ENCODE measurements at regions not wholly inside any gene's neighbourhood (a gene's known extent, or its start where the extent isn't known, plus 50 kb on each side); places are given as distances from the start of the nearest gene placed in this dataset.

- Histone ChIP-seq H3K4me1 (no peaks in the 10 kb centered on the region), H3K27ac (no peak overlapping the region), H3K36me3 (no peaks in the 10 kb centered on the region), H3K27me3 (no peaks in the 10 kb centered on the region), H3K9me3 (no peaks in the 10 kb centered on the region), H3K4me3 (no peak overlapping the region)
- no peak for TF ChIP-seq POLR2A (IDR thresholded peaks at IDR 0.05)
- no peak for TF ChIP-seq EP300 (IDR thresholded peaks at IDR 0.05)
- TF ChIP-seq CTCF (IDR thresholded peaks at IDR 0.05), result no peak
- DNase-seq (ENCODE audit: low spot score in 2 of 2), result no peak
- WGBS, 2 donors, result 53 to 59% methylated on average over 1 of the region's 1 CpG
These were observed 172.9 kb upstream of the GLRA2 start for GRCh38 chrX:14356401-14356800.

- Histone ChIP-seq H3K27me3 (no peaks in the 10 kb centered on the region), H3K27ac (no peak overlapping the region), H3K4me3 (no peak overlapping the region), H3K9me3 (no peaks in the 10 kb centered on the region), H3K36me3 (no peaks in the 10 kb centered on the region), H3K4me1 (no peaks in the 10 kb centered on the region)
- DNase-seq (ENCODE audit: low spot score in 2 of 2), result no peak
- no peak for TF ChIP-seq CTCF (IDR thresholded peaks at IDR 0.05)
- no peak for TF ChIP-seq POLR2A (IDR thresholded peaks at IDR 0.05)
- no peak for TF ChIP-seq EP300 (IDR thresholded peaks at IDR 0.05)
These were observed 173.8 kb upstream of the GLRA2 start for GRCh38 chrX:14355556-14355955.

- Histone ChIP-seq H3K36me3 (no peaks in the 10 kb centered on the region), H3K9me3 (no peaks in the 10 kb centered on the region), H3K27ac (no peak overlapping the region), H3K4me1 (no peaks in the 10 kb centered on the region), H3K4me3 (no peak overlapping the region), H3K27me3 (no peaks in the 10 kb centered on the region)
- TF ChIP-seq EP300 (IDR thresholded peaks at IDR 0.05), result no peak
- no peak for DNase-seq (ENCODE audit: low spot score in 2 of 2)
- WGBS, 2 donors, result 41 to 49% methylated on average over 3 of the region's 3 CpGs
These were observed 174.8 kb upstream of the GLRA2 start for GRCh38 chrX:14354521-14354920.

- no peak for DNase-seq (ENCODE audit: low spot score in 2 of 2)
- H3K4me3 ChIP-seq, result no peak overlapping the region
- no peaks in the 10 kb centered on the region for H3K9me3 ChIP-seq
- TF ChIP-seq POLR2A (IDR thresholded peaks at IDR 0.05), result no peak
- TF ChIP-seq CTCF (IDR thresholded peaks at IDR 0.05), result no peak
- no peak for TF ChIP-seq EP300 (IDR thresholded peaks at IDR 0.05)
- no peaks in the 10 kb centered on the region for H3K36me3 ChIP-seq
- no peaks in the 10 kb centered on the region for H3K4me1 ChIP-seq
- H3K27me3 ChIP-seq, result no peaks in the 10 kb centered on the region
- 84 to 93% methylated on average over 1 of the region's 1 CpG for WGBS, 2 donors
- H3K27ac ChIP-seq, result no peak overlapping the region
These were observed 176.8 kb upstream of the GLRA2 start for GRCh38 chrX:14352511-14352910.

GRCh38 chrX:14351611-14352303, 177.6 kb upstream of the GLRA2 start:
- WGBS, 2 donors, result 38 to 41% methylated on average over 5 of the region's 5 CpGs
- no peak for DNase-seq (ENCODE audit: low spot score in 2 of 2)
- no peaks in the 10 kb centered on the region for H3K27me3 ChIP-seq
- TF ChIP-seq CTCF (IDR thresholded peaks at IDR 0.05) (no peak), POLR2A (IDR thresholded peaks at IDR 0.05) (no peak), EP300 (IDR thresholded peaks at IDR 0.05) (no peak)
- H3K4me3 ChIP-seq, result no peak overlapping the region
- no peak overlapping the region for H3K27ac ChIP-seq
- no peaks in the 10 kb centered on the region for H3K4me1 ChIP-seq
- H3K36me3 ChIP-seq, result no peaks in the 10 kb centered on the region
- no peaks in the 10 kb centered on the region for H3K9me3 ChIP-seq

- Histone ChIP-seq H3K4me1 (no peaks in the 10 kb centered on the region), H3K4me3 (no peak overlapping the region), H3K36me3 (no peaks in the 10 kb centered on the region), H3K9me3 (no peaks in the 10 kb centered on the region), H3K27me3 (no peaks in the 10 kb centered on the region), H3K27ac (no peak overlapping the region)
- TF ChIP-seq CTCF (IDR thresholded peaks at IDR 0.05) (no peak), POLR2A (IDR thresholded peaks at IDR 0.05) (no peak), EP300 (IDR thresholded peaks at IDR 0.05) (no peak)
- DNase-seq (ENCODE audit: low spot score in 2 of 2), result no peak
These were observed 181.8 kb upstream of the GLRA2 start for GRCh38 chrX:14347523-14347922.
